ENCODE measurements at regions not wholly inside any gene's neighbourhood (a gene's known extent, or its start where the extent isn't known, plus 50 kb on each side); places are given as distances from the start of the nearest gene placed in this dataset.

GRCh38 chr5:3933966-3934365, 338.3 kb downstream of the IRX1 start:
- Histone ChIP-seq H3K36me3 (ENCODE audit: control insufficient read depth in 2 of 2, insufficient read depth in 1 of 2, low read length in 2 of 2) (no peaks in the 10 kb centered on the region), H3K9me3 (ENCODE audit: control insufficient read depth, insufficient read depth, low read depth, low read length) (no peaks in the 10 kb centered on the region; the same call in 1 of the 2 replicates), H3K4me1 (ENCODE audit: control insufficient read depth, insufficient read depth, low read length) (no peaks in the 10 kb centered on the region), H3K27ac (ENCODE audit: extremely low read depth, low read depth, low read length) (no peak overlapping the region), H3K4me3 (ENCODE audit: low read depth, low read length) (no peak overlapping the region)
- TF ChIP-seq YY2 (tag by site-specific recombination; IDR thresholded peaks at IDR 0.05) (no peak), ZBTB44 (tag by site-specific recombination; IDR thresholded peaks at IDR 0.05) (no peak), ZNF202 (tag by site-specific recombination; IDR thresholded peaks at IDR 0.05; ENCODE audit: borderline replicate concordance) (no peak), ZNF146 (tag by site-specific recombination; IDR thresholded peaks at IDR 0.05) (no peak)
- ChIA-PET CTCF (interaction anchor here (0.7 kb wide), 2 partner anchors 43 to 923 kb away, joined by 3 to 4 read pairs; no protein-coding TSS in a partner anchor), POLR2A (no interaction called here)

DNA sequence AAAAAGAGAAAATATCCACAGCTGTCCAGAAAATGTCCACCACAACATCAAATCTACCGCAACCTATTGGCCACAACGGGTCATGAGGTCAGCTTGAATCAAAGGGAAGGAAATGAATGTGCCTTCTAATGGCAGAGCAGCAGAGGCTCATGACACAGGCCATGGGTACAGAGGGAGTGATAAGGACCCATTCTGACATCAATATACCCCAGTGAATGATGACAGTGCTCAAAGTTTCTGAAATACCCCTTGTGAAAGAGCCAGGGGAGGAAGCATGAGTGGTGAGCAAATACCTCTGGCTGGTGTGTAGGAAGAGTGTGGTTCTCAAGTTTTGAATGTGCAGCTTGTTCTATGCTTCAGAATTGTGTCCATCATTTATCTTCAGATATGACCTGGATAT, 348.2 kb downstream of the IRX1 start:
- H3K36me3 ChIP-seq (ENCODE audit: control insufficient read depth in 2 of 2, insufficient read depth in 1 of 2, low read length in 2 of 2), result no peaks in the 10 kb centered on the region
- no peak overlapping the region for H3K4me3 ChIP-seq (ENCODE audit: low read depth, low read length)
- no peaks in the 10 kb centered on the region; the same call in 1 of the 2 replicates for H3K9me3 ChIP-seq (ENCODE audit: control insufficient read depth, insufficient read depth, low read depth, low read length)
- no peaks in the 10 kb centered on the region for H3K4me1 ChIP-seq (ENCODE audit: control insufficient read depth, insufficient read depth, low read length)
- ChIA-PET CTCF (no interaction called here), POLR2A (no interaction called here)
- H3K27ac ChIP-seq (ENCODE audit: extremely low read depth, low read depth, low read length), result no peak overlapping the region
- TF ChIP-seq ZNF560 (tag by site-specific recombination; IDR thresholded peaks at IDR 0.05; ENCODE audit: borderline replicate concordance) (no peak), ZNF157 (tag by site-specific recombination; IDR thresholded peaks at IDR 0.05) (no peak), ZNF274 (IDR thresholded peaks at IDR 0.05; ENCODE audit: low read length) (no peak), ZNF274 (tag by site-specific recombination; IDR thresholded peaks at IDR 0.05; ENCODE audit: borderline replicate concordance) (no peak), ZNF184 (tag by site-specific recombination; IDR thresholded peaks at IDR 0.05) (no peak), ZNF521 (tag by site-specific recombination; IDR thresholded peaks at IDR 0.05) (no peak), ZNF580 (tag by site-specific recombination; IDR thresholded peaks at IDR 0.05) (no peak), ZBTB44 (tag by site-specific recombination; IDR thresholded peaks at IDR 0.05) (no peak), PRDM10 (tag by site-specific recombination; IDR thresholded peaks at IDR 0.05) (no peak), IKZF3 (tag by site-specific recombination; IDR thresholded peaks at IDR 0.05) (no peak), ZSCAN16 (tag by site-specific recombination; IDR thresholded peaks at IDR 0.05) (no peak), ZNF202 (tag by site-specific recombination; IDR thresholded peaks at IDR 0.05; ENCODE audit: borderline replicate concordance) (no peak), ZNF302 (tag by site-specific recombination; IDR thresholded peaks at IDR 0.05; ENCODE audit: low read depth) (no peak), ZNF544 (tag by site-specific recombination; IDR thresholded peaks at IDR 0.05) (no peak)
- TF ChIP-seq, protein P1, sequence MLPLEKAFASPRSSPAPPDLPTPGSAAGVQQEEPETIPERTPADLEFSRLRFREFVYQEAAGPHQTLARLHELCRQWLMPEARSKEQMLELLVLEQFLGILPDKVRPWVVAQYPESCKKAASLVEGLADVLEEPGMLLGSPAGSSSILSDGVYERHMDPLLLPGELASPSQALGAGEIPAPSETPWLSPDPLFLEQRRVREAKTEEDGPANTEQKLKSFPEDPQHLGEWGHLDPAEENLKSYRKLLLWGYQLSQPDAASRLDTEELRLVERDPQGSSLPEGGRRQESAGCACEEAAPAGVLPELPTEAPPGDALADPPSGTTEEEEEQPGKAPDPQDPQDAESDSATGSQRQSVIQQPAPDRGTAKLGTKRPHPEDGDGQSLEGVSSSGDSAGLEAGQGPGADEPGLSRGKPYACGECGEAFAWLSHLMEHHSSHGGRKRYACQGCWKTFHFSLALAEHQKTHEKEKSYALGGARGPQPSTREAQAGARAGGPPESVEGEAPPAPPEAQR (tag by site-specific recombination; IDR thresholded peaks at IDR 0.05), result no peak
